SKM-1 (cell line): ENCODE measurements at regions not wholly inside any gene's neighbourhood (a gene's known extent, or its start where the extent isn't known, plus 50 kb on each side); places are given as distances from the start of the nearest gene placed in this dataset.
"Not testable (repeated sequence)": the region's sequence is repeated elsewhere in the genome, so short reads cannot be mapped to it uniquely, and the experiment has no call there.

ENCODE experiments used
- DNase-seq: peaks from one replicate; lab custom pipeline; 2025; ENCODE audit not compliant: unreplicated experiment; lab: John Stamatoyannopoulos, UW

DNA sequence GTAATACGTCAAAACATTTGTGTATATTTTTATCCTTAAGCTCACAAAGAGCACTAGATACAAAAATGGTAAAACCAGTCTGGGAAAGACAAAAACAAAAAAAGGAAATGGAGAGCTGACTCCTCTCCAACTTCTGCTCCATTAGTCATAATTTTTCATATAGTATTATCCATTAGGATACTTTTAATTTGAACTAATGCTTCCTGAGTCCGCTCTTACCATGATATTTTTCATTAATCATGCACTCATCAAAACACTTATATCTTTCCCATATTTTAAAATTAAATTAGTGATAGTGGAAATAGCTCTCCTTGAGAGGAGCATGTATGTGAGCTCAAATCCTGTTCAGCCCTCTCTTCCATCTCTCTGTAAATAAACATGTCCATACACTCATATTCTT lies 1093.0 kb upstream of the MIR17HG start:
- DNase-seq: no peak

DNA sequence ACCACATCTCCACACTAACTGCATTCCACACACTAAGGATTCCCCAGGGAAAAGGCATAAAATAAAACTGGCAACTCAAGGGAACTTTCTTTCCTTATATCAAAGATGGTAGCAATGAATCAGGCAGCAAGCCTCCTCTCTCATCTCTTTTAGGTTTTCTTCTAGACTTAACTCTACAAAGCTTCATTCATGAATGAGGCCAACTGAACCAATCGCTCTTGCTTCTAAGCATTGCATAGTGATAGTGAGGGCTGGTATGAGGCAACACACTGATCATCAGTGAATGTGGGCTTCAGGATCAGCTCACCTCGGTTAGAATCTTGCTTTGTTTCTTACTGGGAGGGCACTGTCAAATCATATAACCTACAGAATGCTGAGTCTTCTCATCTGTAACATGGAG lies 1090.7 kb upstream of the MIR17HG start:
- no peak for DNase-seq

DNA sequence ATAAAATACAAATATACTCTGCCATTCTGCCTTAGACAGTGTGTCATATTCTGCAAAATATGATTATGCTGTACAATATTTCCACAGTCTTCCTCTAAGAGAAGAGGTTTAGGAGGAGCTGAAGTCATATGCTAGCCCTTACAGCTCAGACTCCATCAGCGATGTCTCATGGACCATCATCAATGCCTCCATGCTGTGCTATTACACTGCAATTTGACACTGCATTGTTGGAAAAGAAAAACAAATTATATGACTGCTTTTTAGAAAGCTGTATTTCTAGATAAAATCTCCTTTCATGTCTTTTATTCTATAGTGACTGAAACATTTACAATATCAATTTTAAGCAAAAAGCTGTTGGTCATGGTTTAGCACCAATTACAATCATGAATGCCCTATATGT lies 1089.4 kb upstream of the MIR17HG start:
- DNase-seq: no peak

DNA sequence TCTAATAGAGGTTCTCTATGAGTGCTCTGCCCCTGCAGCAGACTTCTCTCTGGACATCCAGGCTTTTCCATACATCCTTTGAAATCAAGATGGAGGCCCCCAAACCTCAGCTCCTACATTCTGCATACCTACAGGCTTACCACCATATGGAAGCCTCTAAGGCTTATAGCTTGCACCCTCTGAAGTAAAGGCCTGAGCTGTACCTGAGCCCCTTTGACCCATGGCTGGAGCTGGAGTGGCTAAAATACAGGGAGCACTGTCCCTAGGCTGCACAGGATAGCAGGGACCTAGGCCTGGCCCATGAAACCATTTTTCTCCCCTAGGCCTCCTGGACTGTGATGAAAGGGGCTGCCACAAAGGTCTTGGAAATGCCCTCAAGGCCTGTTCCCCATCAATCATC lies 1086.1 kb upstream of the MIR17HG start:
- DNase-seq: no peak

DNA sequence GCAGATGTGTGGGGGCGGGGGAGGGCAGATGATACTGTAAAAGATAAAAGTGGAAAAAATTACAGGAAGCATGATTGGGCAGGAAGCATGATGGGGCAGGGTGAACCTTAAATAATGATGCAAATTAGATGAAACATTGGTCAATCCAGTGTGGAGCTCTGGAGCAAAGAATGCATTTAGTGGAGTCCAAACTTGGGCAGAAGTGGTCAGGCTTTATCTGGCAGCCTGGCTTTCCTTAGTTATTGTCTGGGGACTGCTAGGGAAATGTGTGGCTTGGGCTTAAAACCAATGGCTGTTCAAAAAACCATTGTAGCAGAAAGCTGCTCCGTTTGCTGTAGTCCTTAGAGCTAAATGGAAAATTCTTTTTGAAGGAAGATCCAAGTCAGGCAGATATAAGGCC lies 1077.3 kb upstream of the MIR17HG start:
- no peak for DNase-seq

DNA sequence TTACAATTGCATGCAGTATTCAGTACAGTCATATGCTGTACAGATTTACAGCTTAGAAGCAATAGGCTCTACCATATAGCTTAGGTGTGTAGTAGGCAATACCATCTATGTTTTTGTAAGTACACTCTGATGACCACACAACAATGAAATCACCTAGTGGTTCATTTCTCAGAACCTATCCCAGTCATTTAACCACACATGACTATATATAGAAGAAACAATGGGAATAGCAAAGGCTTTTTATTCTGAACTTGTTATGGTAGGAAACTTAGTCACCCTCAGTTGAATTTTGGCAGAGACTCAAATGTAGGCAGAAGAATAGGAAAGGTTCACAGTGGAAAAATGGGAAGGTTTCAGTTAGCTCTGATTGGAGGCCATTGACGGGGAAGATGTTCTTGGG lies 1075.1 kb upstream of the MIR17HG start:
- DNase-seq: no peak

DNA sequence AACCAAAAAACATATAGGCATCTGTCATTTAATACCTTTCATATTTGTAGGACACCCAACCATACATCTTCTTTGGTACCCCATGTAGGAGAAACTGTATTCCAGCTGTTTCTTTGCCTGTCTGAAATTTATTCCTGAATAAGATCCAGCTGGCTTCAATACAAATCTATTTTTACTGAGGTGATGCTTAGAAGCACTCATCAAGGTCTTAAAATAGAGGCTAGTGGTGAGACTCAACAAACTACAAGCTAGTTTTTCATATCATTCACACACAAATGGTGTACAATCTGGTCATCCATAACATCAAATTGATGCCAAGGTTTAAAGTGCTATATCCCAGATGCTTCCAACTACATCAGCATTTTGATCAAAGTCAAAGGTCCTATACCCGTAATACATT lies 1071.3 kb upstream of the MIR17HG start:
- no peak for DNase-seq

DNA sequence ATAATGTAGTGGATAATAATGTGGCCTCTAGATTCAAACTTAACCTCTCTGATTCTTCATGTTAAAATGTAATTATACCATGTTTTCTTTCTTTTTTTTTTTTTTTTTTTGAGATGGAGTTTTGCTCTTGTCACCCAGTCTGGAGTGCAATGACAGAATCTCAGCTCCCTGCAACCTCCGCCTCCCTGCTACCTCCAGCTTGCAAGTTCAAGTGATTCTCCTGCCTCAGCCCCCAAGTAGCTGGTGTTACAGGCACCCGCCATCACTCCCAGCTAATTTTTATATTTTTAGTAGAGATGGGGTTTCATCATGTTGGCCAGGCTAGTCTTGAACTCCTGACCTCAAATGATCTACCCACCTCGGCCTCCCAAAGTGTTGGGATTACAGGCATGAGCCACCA lies 1069.3 kb upstream of the MIR17HG start:
- not testable (repeated sequence) for DNase-seq

DNA sequence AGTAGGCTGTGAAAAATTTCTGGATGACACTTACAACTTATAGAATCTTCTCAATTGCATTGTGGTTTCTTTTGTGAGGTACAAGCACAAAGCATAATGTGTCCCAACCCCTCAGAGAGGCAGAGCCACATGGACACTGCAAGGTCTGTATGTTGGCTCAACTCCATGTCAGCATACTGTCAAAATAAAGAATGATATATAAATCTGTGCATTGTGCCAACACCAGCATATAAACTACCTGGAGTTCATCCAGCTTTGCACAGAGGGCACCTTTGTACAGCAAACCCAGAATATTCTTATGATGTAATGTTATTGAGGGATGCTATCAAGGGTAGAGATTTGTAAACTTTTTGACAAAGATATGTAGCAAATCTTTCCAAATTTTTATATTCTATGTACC lies 1065.8 kb upstream of the MIR17HG start:
- DNase-seq: no peak

DNA sequence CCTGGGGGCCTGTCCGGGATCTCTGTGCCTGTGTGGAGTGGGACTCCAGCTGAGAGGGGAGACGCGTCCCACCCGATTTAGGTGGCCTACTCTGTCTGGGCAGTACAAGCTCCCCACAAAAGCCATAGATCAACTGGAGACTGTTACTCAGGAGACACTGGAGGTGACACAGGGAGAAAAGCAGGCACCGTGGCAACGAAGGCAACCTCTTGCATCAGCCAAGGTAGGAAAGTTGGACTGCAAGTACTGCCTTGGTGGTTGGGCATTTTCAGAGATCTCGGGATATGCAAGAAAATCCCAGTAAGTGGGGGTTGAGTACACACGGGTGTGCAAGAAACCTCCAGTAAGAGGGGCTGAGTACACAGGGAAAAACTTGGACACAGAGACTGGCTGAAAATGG lies 1060.0 kb upstream of the MIR17HG start:
- DNase-seq: no peak

DNA sequence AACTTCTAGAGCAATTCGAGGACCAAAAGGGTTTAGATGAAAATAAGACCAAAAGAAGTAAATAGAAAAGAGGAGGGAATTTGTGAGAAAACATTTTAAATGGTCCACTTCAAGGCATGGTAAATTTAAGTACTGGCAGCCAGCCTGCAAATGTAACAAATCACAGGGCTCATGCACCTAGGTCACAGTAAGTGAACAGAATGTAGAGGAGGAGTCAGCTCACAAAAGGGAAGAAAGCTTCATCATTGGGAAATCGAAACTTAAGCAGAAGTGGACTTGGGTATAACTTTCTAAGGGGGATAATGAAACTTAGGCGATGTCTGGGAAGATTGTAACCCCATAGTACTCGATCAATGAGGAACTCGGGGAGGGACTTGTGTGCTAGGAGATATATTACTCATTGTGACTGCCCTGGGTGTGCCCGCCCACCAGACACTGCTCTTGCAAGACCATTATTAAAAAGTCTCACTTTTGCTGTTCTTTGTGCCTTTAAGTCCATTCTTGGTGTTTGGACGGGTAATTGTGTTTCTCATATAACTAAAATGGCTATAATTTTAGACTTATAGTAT lies 1053.6 kb upstream of the MIR17HG start:
- no peak for DNase-seq

DNA sequence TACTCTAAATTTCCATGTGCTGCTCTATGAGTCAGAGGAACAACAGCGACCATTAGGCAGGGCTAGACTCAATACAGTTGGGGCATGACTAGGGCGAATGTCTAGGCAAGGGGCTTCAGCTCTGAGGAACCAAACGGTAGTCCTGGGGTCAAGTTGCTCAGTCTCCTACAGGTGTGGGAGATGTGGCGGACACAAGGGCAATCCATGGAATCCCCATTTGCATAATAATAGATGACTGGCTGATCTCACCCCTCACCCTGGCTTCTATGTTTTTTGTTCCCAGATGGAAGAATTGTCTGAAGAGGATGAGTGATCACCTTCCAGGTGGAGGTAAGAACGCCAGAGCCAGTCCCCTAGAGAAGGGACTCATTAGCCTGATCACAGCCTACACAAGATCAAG lies 1048.2 kb upstream of the MIR17HG start:
- DNase-seq: no peak

DNA sequence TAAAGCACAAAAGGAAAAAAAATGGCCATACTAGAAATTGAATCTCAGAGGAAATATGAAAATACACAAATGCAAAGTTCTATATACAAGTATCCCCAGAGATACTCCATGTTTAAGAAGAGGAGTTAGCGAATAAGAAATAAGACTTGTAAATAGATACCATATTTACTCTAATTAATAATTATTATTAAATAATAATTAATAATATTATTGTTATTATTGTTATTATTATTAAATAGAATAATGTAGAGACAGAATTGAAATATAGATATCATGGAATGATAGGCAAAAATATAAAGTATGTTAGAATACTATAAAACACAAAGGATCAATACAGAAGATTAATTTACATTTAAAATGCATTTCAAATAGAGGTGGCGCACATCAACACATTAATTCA lies 1047.5 kb upstream of the MIR17HG start:
- DNase-seq: no peak

DNA sequence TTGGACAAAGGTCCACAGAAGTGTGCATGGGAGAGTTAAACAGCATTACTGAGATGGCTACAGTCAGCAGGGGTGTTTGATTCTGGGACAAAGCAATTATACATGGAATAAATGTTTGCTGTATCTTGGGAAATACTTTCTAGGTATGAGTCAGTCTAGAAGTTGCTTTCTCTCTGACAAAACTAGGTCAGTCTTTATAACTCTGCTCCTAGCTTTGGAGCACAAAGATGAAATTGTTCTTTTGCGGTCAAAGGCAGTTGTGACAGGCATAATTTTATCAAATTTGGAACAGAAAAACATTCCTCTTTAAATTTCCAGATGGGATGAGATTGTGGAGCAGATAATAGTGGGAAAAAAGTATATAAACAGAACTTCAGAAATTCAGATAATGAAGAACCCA lies 1045.4 kb upstream of the MIR17HG start:
- no peak for DNase-seq

DNA sequence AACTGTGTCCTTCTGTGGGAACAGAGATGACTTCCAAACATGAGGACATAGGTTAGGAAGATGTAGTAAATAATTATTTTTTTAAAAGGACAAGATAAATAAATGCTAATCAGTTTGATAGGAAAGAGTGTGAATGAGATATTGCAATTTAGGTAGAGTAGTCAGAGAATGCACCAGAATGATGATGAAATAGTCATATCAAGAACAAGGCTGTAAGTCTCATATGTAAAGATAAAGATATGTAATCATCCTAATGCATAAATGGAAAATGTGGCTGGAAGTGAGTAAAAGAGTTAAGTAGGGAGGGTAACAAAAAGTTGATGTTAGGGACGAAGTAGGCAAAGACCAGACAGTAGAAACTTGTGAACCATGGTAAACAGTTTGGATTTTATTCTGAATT lies 1041.7 kb upstream of the MIR17HG start:
- no peak for DNase-seq

DNA sequence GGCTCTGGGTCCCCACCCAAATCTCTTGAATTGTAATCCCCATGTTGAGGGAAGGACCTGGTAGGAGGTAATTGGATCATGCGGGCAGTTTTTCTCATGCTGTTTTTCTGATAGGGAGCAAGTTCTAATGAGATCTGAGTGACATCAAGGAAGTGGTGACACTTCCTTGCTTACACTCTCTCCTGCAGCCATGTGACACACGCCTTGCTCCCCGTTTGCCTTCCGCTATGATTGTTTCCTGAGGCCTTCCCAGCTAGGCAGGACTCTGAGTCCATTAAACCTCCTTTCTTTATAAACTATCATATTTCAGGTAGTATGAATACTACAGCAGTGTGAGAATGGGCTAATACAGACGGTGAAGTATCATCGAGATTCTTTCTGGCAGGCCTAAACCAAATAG lies 1040.4 kb upstream of the MIR17HG start:
- no peak for DNase-seq

DNA sequence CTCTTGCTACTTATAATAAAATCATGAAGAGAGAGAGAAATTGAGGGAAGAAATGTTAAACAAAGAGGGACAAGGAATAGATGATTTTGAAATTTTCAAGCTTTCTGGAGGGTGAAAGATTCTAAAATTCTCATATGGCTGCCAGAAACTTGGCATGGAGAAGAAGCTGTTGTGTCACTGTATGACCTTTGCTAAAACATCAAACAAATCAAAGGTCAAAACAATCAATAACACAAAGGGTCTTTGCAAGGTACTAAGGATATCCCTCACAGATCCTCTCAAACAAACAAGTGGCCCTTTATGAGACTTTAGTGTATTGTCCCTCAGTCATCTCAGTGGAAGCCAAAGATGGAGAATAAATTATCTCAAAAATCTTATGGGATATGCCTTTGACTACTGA lies 1039.2 kb upstream of the MIR17HG start:
- DNase-seq: no peak

DNA sequence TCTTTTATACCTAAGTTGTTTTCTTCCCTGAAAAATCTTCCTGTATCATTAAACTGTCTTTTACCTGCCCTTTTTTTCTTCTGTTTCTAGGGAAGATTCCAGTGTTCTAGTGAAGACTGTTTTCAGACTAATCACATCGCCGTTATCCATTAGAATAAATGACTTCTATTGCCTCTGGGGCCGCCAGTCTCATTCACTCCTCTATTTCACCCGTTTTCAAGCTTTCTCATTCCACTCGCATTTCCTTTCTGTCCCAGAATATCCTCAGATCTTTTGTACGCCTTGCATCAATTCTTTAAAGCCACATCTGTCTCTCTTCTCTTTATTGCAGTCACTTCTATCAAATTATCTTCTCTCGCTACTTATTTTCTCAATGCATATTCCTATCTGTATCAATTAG lies 1035.6 kb upstream of the MIR17HG start:
- DNase-seq: no peak

DNA sequence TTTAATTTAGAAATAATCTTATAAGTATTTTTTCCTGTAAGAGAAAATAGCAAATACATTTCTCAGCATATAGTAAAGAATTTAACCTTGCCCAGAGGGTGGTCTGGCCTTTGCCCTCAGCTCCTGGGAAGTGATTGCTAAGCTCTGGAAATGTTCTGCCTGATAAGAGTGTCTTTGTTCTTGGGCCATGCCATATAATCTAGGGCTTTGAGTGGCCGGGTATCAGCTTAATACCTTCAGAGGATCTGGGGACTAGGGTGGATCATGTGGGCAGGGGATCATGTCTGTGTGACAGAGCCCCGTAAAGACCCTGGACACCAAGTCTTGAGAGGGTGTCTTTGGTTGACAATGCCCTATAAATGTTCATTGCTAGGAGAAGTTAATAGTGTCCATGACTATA lies 1032.4 kb upstream of the MIR17HG start:
- no peak for DNase-seq

DNA sequence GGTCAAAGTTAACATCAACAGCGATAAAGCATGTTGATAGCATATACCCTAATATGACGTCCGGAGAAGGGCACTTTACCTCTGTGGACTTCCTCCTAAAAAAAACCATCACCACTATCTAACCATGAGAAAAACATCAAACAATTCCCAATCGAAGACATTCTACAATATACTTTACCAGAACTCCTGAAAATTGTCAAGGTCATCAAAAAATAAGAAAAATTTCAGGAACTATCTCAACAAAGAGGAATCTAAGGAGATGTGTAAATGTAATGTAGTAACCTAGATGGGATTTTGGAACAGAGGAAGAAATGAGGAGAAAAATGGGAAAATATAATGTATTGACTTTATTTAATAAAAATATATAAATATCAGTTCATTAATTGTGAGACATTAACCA lies 1026.8 kb upstream of the MIR17HG start:
- DNase-seq: no peak

DNA sequence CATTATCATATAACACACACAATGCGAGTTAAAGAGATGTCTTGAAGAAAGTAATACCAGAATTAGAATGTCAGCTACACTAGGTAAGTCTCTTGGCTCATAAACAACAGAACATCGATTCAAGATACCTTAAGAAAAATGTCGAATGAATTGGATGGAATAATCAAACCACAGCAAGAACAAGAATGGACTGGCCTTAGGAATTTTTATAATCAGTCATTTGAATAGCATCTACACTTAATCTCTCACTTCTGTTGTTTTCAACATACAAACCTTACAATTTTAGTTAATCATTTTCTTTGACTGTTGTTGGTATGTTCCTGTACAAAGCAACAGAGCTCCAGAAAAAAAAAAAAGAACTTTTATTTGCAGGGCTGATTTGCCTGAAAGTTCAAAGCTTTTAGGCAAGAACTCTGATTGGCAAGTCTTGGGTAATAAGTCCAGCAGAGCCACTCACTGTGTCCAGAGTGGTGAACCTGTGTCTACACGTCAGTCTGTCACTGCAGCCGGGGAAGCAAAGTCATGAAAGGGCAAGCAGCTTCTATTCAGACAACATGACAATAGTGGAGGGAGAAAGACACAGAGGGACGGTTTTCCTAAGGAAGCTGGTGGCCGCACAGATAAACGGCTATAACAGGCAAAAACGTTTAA lies 1026.1 kb upstream of the MIR17HG start:
- DNase-seq: no peak

DNA sequence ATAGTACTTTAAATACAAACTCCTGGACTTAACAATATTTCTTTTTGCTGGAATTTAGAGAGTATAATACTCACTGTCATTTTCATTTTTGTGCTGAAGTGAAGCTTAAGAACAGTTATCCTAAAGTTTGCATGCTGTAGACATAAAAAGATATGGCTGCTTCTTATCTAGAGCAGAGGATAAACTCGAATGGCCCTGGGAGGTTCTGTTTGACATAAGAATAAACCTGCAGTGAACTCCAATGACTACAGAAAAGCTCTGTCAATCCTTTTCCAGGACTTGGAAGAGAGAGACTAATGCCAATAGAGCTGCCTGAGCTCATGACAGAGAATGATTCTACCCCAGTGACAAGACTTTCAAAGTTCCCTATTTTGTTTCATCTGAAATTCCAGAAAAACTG lies 1017.8 kb upstream of the MIR17HG start:
- DNase-seq: no peak

DNA sequence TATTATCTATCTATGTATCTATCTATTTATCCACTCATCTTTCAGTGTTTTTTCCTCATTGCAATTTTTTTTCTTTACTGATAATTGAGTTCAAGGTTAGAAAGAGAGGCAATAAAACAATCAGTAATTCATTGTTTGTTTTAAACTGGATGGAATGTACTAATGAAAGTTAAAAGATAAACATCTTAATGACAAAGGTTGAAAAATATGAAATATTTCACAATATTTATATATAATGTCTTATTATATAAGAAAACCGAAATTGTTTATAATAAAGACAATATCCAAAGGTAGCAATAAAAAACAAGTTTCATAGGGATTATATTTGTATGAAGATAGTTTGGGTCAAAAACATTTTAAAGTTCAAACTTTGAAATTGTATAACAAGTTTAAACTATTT lies 1015.5 kb upstream of the MIR17HG start:
- DNase-seq: no peak
